ENCODE measurements at regions not wholly inside any gene's neighbourhood (a gene's known extent, or its start where the extent isn't known, plus 50 kb on each side); places are given as distances from the start of the nearest gene placed in this dataset.

DNA sequence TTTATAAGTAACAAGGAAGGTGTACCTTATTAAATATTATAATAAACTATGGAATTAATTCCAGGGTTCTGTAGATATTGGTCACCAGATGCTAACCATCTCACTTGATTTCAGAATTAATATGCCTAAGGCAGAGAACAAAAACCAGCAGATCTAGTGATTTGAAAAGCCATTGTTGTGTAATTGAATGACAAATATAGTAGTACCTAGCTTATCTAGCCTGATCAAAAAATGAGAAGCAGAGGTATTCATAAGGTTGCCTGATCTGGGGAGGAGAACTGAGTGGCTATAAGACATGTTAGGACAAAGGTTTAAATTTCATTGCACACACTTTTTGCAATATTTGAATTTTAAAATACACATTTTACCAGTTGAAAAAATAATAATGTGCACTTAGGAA, 132.0 kb upstream of the UBE2E3 start:
- Histone ChIP-seq H4K20me1 (ENCODE audit: insufficient read depth, low read length) (no peaks in the 10 kb centered on the region), H3K4me3 (ENCODE audit: low read length) (no peak overlapping the region), H3K9me3 (replicated peaks; ENCODE audit: insufficient read depth, low read length) (no peaks in the 10 kb centered on the region), H3K79me2 (ENCODE audit: low read length) (no peaks in the 10 kb centered on the region), H3K36me3 (replicated peaks; ENCODE audit: insufficient read depth, low read length) (no peaks in the 10 kb centered on the region), H3K27ac (ENCODE audit: low read length) (no peak overlapping the region), H3K27me3 (replicated peaks; ENCODE audit: insufficient read depth, low read length) (no peaks in the 10 kb centered on the region), H3K4me1 (ENCODE audit: low read length) (no peaks in the 10 kb centered on the region), H3F3A (ENCODE audit: insufficient read depth, low read length) (no peaks in the 10 kb centered on the region), H3K9me2 (replicated peaks; ENCODE audit: insufficient read depth, low read length) (no peaks in the 10 kb centered on the region), H3K4me2 (ENCODE audit: low read depth, low read length) (no peak overlapping the region), H2AFZ (ENCODE audit: low read length) (no peak overlapping the region), H3K9ac (ENCODE audit: low read length) (no peak overlapping the region)
- no peak for TF ChIP-seq EZH2phosphoT487 (IDR thresholded peaks at IDR 0.05; ENCODE audit: low read length)
- TF ChIP-seq EZH2 (optimal IDR thresholded peaks at IDR 0.05; ENCODE audit: low read depth, low read length): no peak
- TF ChIP-seq, protein P1, sequence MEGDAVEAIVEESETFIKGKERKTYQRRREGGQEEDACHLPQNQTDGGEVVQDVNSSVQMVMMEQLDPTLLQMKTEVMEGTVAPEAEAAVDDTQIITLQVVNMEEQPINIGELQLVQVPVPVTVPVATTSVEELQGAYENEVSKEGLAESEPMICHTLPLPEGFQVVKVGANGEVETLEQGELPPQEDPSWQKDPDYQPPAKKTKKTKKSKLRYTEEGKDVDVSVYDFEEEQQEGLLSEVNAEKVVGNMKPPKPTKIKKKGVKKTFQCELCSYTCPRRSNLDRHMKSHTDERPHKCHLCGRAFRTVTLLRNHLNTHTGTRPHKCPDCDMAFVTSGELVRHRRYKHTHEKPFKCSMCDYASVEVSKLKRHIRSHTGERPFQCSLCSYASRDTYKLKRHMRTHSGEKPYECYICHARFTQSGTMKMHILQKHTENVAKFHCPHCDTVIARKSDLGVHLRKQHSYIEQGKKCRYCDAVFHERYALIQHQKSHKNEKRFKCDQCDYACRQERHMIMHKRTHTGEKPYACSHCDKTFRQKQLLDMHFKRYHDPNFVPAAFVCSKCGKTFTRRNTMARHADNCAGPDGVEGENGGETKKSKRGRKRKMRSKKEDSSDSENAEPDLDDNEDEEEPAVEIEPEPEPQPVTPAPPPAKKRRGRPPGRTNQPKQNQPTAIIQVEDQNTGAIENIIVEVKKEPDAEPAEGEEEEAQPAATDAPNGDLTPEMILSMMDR (IDR thresholded peaks at IDR 0.05; ENCODE audit: low read length): no peak
- DNase-seq: no peak

DNA sequence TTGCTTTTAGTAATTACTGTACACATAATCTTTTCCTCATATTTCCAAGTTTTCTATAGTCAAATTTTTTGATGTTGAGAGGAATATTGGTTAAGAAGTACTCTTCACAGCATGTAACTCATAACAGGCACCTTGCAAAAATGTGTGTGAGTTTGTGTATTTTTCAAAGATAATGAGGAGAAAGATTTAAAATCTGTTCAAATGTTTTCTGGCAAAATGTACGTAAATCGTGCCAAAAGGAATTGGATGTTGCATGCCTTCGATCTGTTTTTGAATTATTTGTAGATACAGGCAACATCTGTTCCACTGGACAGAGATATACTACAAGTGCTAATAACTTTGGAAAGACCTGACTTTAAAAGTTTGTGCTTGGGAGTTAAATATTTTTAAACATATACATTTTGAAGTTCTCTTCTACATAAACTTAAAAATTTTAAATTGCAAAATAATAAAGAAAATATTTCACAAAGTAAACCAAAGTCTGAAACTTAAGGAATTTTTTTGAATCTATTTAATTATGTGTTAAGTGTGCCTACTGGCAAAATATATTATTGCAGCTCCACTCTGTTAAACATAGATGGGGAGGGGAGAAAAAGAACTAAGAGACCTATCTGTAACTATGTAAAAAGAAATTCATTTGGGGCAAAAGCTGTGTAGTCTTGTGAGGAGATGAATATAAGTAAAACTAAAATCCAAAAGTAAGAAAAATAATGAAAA, 133.5 kb upstream of the UBE2E3 start:
- H2AFZ ChIP-seq (ENCODE audit: low read length): no peak overlapping the region
- no peaks in the 10 kb centered on the region for H3K9me2 ChIP-seq (replicated peaks; ENCODE audit: insufficient read depth, low read length)
- H3K36me3 ChIP-seq (replicated peaks; ENCODE audit: insufficient read depth, low read length): no peaks in the 10 kb centered on the region
- H3K4me2 ChIP-seq (ENCODE audit: low read depth, low read length): no peak overlapping the region
- no peaks in the 10 kb centered on the region for H3F3A ChIP-seq (ENCODE audit: insufficient read depth, low read length)
- H3K9me3 ChIP-seq (replicated peaks; ENCODE audit: insufficient read depth, low read length): no peaks in the 10 kb centered on the region
- H3K9ac ChIP-seq (ENCODE audit: low read length): no peak overlapping the region
- no peaks in the 10 kb centered on the region for H3K4me1 ChIP-seq (ENCODE audit: low read length)
- TF ChIP-seq EZH2 (optimal IDR thresholded peaks at IDR 0.05; ENCODE audit: low read depth, low read length): no peak
- TF ChIP-seq, protein P1 (IDR thresholded peaks at IDR 0.05; ENCODE audit: low read length): 0 out of 2 replicates have a peak, but pooled peaks have one; percentile 7
- no peak for TF ChIP-seq EZH2phosphoT487 (IDR thresholded peaks at IDR 0.05; ENCODE audit: low read length)
- no peak overlapping the region for H3K27ac ChIP-seq (ENCODE audit: low read length)
- no peaks in the 10 kb centered on the region for H3K27me3 ChIP-seq (replicated peaks; ENCODE audit: insufficient read depth, low read length)
- no peaks in the 10 kb centered on the region for H4K20me1 ChIP-seq (ENCODE audit: insufficient read depth, low read length)
- no peaks in the 10 kb centered on the region for H3K79me2 ChIP-seq (ENCODE audit: low read length)
- no peak for DNase-seq
- H3K4me3 ChIP-seq (ENCODE audit: low read length): no peak overlapping the region

- TF ChIP-seq EZH2phosphoT487 (IDR thresholded peaks at IDR 0.05; ENCODE audit: low read length) (no peak), EZH2 (optimal IDR thresholded peaks at IDR 0.05; ENCODE audit: low read depth, low read length) (no peak)
- TF ChIP-seq, protein P1 (IDR thresholded peaks at IDR 0.05; ENCODE audit: low read length): no peak
- no peak for DNase-seq
- Histone ChIP-seq H3K9me2 (replicated peaks; ENCODE audit: insufficient read depth, low read length) (no peaks in the 10 kb centered on the region), H3K4me3 (ENCODE audit: low read length) (no peak overlapping the region), H3K4me2 (ENCODE audit: low read depth, low read length) (no peak overlapping the region), H3K9me3 (replicated peaks; ENCODE audit: insufficient read depth, low read length) (no peaks in the 10 kb centered on the region), H3K4me1 (ENCODE audit: low read length) (no peaks in the 10 kb centered on the region), H2AFZ (ENCODE audit: low read length) (no peak overlapping the region), H3K9ac (ENCODE audit: low read length) (no peak overlapping the region), H3K79me2 (ENCODE audit: low read length) (no peaks in the 10 kb centered on the region), H3F3A (ENCODE audit: insufficient read depth, low read length) (no peaks in the 10 kb centered on the region), H3K27ac (ENCODE audit: low read length) (no peak overlapping the region), H3K36me3 (replicated peaks; ENCODE audit: insufficient read depth, low read length) (no peaks in the 10 kb centered on the region), H4K20me1 (ENCODE audit: insufficient read depth, low read length) (no peaks in the 10 kb centered on the region), H3K27me3 (replicated peaks; ENCODE audit: insufficient read depth, low read length) (no peaks in the 10 kb centered on the region)
Observed at GRCh38 chr2:180842461-180842860, 137.9 kb upstream of the UBE2E3 start.
